HG03521 (cell line): ENCODE measurements at regions not wholly inside any gene's neighbourhood (a gene's known extent, or its start where the extent isn't known, plus 50 kb on each side); places are given as distances from the start of the nearest gene placed in this dataset.
"Not testable (repeated sequence)": the region's sequence is repeated elsewhere in the genome, so short reads cannot be mapped to it uniquely, and the experiment has no call there.

ENCODE experiments used
- ATAC-seq: cut with Tn5 transposase; IDR thresholded peaks from one replicate; pipeline ENCODE4 v1.9.1; 2021; ENCODE audit warnings: mild to moderate bottlenecking, moderate library complexity; ENCODE audit not compliant: unreplicated experiment

GRCh38 chr22:48727454-48728058 lies 1100.1 kb downstream of the BRD1 start:
- no peak for ATAC-seq

GRCh38 chr22:48724899-48725298 lies 1102.8 kb downstream of the BRD1 start:
- ATAC-seq, result no peak

DNA sequence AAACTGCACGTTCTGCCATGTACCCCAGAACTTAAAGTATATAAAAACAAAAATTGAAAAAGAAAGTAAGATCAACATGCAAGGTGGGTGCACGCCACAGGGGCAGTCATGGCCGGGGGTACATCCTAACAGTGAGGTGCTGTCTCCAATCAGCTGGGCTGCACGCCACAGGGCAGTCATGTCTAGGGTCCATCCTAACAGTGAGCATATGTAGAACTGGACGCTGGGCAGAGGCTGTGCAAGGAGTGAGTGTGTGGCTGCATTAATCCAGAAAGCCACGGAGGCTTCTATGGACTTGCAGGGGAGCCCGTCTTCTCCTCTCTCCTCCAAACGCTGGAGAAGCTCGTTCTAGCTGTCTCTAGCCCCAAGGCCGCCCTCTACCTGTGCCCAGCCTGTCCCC lies 1105.0 kb downstream of the BRD1 start:
- no peak for ATAC-seq

- ATAC-seq, result no peak
Measured at GRCh38 chr22:48721395-48721669, 1106.3 kb downstream of the BRD1 start.

- no peak for ATAC-seq
Measured at GRCh38 chr22:48720662-48721394, 1106.8 kb downstream of the BRD1 start.

DNA sequence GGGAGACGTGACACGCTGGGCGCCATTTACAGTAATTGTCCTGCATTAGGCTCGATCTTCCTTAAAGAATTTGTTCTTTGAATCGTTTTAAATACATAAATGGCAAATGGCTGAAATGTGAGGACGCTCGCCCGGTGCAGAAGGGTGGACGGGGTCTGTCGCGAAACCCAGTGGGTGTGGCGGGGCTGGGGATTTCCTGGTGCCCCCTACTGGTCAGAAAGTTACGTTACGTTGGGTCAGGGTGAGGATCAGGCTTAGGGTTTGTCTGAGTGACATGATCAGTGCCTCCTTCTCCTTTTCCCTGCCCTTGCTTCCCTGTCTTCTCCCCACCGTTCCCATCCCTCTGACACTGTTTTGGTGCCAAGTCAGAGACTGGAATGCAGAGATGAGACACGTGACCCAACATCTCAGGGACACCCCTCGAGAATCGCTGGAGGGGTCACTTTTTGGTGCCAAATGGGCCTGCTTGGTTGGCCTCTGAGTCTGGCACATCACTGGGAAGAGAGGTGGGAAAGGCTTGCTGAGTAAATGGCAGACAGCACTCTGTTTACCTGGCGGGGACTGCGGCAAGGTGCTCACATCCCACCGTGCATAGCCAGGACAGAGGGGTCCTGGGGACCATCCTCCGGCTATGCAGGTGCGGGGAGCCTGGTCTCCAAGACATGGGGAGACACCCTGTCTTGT lies 1107.6 kb downstream of the BRD1 start:
- ATAC-seq, result no peak

- ATAC-seq, result no peak
Measured at GRCh38 chr22:48718818-48719500, 1108.7 kb downstream of the BRD1 start.

- ATAC-seq, result no peak
Measured at GRCh38 chr22:48717883-48718817, 1109.5 kb downstream of the BRD1 start.

DNA sequence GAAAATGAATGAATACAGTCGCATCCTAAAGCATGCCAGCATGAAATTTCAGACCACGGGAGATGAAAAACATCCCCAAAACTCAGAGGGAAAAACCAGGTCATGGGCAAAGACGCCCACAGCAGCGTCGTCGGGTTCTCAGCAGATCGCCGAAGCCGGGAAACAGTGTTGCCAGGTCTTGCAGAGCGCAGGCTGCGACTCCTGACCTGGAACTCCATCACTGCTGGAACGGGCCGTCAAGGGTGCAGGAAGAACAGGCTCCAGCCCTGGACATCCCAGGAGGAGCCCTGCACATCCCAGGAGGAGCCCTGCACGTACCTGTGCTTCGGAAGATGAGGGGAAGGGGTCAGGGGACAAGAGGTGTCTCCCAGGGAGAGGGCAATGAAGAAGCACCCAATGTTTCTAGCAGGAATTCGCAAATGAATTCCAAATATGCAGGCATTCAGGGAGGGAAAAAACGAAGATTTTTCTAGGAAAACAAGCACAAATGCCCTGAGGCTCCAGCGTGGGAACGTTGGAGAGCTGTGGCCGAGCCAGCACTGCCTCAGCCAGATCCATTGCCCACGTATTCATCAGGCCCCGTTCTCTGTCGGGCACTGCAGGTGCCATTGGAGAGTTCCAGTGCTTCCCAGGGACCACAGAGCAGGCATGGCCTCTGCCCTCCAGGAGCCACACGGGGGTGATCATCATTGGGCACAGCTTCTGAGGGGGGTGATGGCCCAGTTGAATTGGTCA lies 1110.4 kb downstream of the BRD1 start:
- ATAC-seq, result no peak

DNA sequence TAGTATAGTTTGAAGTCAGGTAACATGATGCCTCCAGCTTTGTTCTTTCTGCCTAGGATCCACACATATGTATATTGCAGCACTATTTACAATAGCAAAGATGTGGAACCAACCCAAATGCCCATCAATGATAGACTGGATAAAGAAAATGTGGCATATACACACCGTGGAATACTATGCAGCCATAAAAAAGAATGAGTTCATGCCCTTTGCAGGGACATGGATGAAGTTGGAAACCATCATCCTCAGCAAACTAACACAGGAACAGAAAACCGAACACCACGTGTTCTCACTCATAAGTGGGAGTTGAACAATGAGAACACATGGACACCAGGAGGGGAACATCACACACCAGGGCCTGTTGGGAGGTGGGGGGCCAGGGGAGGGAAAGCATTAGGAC lies 1111.5 kb downstream of the BRD1 start:
- ATAC-seq, result not testable (repeated sequence)

- ATAC-seq, result no peak
Measured at GRCh38 chr22:48715511-48715910, 1112.2 kb downstream of the BRD1 start.

DNA sequence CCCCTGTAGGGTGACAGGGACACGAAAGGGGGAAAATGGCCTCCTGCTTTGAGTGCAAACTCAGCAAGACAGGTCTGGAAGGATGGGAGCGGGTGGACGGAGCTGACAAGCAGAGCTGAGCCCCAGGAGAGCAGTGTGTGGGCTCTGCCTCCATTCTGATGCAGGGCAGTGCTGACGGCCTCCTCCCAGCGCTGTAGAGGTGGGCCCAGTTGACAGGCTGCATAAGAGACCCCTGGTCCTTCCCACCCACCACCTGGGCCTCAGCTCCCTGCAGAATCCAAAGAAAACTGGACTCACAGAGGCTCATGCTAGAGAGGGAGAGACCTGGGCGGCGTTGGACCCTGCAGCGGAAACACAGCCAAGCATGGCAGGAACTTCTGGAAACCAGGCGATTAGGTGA lies 1113.4 kb downstream of the BRD1 start:
- no peak for ATAC-seq

DNA sequence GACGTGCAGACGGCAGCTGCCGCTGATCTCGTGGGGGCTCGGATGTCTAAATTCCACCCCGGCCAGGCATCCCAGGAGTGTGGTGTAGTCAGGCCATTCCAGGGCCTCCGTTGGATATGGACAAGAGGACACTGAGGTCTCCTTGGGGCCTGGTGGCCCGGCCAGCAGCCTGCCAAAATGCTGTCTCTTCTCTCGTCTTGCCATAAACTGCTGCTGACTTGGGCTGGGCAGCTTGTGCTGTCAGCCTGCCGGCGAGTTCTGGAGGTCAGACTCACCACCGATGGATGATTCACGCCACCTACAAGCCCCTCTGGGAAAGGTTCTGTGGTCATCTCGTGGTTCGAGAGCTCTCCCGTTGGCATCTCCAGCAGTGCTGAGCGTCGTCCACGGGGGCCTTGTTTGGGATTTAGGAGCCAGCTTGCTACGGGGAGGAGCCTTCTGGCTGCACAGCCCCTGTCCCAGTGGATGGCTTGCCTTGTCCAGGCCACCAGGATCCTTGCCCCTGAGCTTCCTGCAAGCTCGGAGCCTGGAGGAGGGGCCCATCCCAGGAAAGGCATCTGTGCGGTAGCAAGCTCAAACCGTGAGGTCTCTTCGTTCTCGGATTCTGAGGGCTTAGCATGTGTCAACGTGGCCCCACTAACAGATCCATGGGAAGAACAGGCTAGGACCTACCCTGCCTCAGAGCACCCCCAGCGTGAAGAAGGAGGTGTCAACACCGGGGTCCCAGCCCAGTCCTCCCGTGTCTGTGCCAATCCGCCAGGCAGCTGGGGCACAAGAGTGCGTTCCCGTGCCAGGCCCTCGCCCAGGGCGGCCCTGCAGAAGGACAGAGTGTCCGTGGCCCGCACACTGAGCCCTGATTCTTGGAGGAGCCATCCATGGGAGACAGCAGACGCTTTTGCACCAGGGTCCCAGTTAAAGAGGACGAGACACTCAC lies 1114.1 kb downstream of the BRD1 start:
- no peak for ATAC-seq

DNA sequence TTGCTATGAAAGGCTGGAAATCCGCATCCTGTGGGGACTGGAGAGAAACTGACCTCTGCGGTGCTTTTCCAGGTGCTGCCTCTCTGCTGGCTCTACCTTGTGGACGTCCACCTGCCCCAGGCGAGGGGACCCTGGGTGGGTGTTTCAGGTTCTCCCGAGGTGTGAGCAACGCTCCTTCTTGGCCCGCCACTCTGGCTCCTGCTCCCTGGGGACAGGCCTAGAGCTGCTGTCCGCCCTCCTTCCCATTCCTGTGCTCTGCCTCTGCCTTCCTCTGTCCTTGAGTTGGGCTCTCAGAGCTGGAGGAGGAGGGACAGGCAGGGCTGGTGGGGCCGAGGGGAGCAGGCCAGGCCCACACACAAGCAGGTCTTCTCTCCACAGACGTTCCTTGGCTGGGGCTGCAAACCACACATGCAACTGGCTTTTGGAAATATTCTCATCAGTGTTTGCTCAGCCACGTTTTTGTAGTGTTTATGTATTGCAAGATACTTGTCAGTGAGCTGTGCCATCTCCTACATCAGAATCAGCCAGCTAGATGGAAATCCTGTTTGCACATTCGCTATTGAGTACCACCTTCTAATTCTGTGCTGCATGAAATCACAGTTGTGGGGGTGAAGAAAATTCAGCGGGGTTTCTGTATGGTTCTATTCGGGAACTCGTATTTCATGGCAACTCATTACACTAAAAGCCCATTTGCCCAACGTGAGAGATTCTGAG lies 1115.0 kb downstream of the BRD1 start:
- no peak for ATAC-seq

DNA sequence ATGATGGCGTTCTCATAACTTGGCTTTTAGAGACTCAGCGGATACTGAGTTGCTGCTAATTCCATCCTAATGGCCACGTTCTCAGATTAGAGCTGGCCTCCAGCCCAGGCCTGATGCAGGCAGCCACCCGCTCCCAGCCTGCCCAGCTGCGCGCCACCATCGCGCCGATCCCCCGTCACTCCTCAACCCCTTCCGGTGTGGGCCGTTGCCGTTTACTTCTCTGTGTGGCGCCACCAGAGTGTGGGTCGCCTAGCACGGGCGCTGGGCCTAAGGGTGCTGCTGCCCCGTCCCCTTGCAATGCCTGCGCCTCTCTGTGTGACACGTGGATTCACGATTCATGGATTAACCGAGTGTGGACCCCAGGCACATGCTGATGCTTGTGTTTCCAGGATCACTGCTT lies 1116.0 kb downstream of the BRD1 start:
- ATAC-seq, result no peak

- ATAC-seq, result no peak
Measured at GRCh38 chr22:48711031-48711431, 1116.6 kb downstream of the BRD1 start.

DNA sequence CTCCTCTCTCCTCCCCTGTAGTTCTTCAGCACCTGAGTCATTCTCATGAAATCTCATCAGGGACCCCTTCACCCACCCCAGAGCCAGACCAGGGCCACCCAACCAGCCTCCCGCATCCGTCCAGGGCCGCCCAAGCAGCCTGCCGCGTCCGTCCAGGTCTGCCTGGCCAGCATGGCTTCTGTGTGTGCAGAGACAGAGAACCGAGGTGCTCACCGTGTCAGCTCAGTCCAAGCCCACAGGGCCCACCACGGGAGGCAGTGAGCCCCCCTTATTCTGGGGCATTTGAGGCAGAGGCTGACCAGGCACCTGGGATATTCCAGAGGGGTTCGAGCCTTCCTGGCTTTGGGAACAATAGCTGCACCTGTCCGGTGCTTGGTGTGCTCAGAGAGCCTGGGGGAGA lies 1117.3 kb downstream of the BRD1 start:
- no peak for ATAC-seq

DNA sequence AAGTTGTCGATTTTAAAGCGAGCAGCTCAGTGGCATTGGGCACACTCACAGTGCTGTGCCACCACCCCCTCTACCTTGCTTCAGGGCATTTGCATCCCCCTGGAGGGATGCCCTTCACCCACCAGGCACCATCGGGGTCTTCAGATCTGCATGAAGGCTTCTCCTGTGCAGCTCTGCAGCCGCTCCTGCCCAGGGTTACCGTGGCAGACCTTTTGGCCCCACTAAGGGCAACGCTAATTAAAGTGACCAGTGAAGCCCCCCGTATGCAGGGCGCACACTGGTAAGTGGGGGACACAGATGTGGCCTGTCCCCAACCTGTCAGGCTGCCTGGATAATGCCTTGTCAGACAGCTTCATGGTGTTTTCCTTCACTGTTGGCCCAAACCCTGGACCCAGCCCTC lies 1117.7 kb downstream of the BRD1 start:
- no peak for ATAC-seq
